Nephron progenitor cell (in vitro differentiated cells): ENCODE measurements at regions not wholly inside any gene's neighbourhood (a gene's known extent, or its start where the extent isn't known, plus 50 kb on each side); places are given as distances from the start of the nearest gene placed in this dataset.

Source experiments
- DNase-seq: peaks from one replicate; pipeline ENCODE4 v3.0.0; 2021
- H3K27ac Mint-ChIP-seq: 2 replicates; pipeline ENCODE4 v1.8.0; 2021; ENCODE audit warnings: mild to moderate bottlenecking, moderate library complexity, mixed read lengths
- H3K27me3 Mint-ChIP-seq: 2 replicates; pipeline ENCODE4 v1.8.0; 2021; ENCODE audit warnings: mild to moderate bottlenecking, low read depth, mixed read lengths; ENCODE audit not compliant: poor library complexity
- H3K36me3 Mint-ChIP-seq: 2 replicates; pipeline ENCODE4 v1.8.0; 2021; ENCODE audit warnings: low read depth, mixed read lengths
- H3K4me1 Mint-ChIP-seq: 2 replicates; pipeline ENCODE4 v1.8.0; 2021; ENCODE audit warnings: mixed read lengths
- H3K4me3 Mint-ChIP-seq: 2 replicates; pipeline ENCODE4 v1.8.0; 2021; ENCODE audit warnings: mild to moderate bottlenecking, moderate library complexity, mixed read lengths
- H3K9me3 Mint-ChIP-seq: 2 replicates; pipeline ENCODE4 v1.8.0; 2021; ENCODE audit warnings: mild to moderate bottlenecking, moderate library complexity, mixed read lengths
- CTCF ChIP-seq: fragments of 200-600 bp; sonication (generic); IDR thresholded peaks from 2 replicates; pipeline ENCODE4 v1.5.0; 2021; ENCODE audit warnings: antibody characterized with exemption

GRCh38 chr20:17043323-17043722 lies 183.5 kb upstream of the PCSK2 start:
- Mint-ChIP-seq H3K4me3 (no peak overlapping the region), H3K27me3 (no peaks in the 10 kb centered on the region)
- no peak for TF ChIP-seq CTCF

GRCh38 chr20:17044891-17045290 lies 181.9 kb upstream of the PCSK2 start:
- no peaks in the 10 kb centered on the region for H3K36me3 Mint-ChIP-seq
- H3K27me3 Mint-ChIP-seq, result no peaks in the 10 kb centered on the region
- H3K4me1 Mint-ChIP-seq, result no peaks in the 10 kb centered on the region
- DNase-seq, result no peak
- no peak for TF ChIP-seq CTCF
- no peaks in the 10 kb centered on the region for H3K9me3 Mint-ChIP-seq
- no peak overlapping the region for H3K4me3 Mint-ChIP-seq
- H3K27ac Mint-ChIP-seq, result no peak overlapping the region

More at GRCh38 chr20:17043323-17043722, 183.5 kb upstream of the PCSK2 start:
- H3K36me3 Mint-ChIP-seq, result no peaks in the 10 kb centered on the region
- H3K4me1 Mint-ChIP-seq, result no peaks in the 10 kb centered on the region
- no peak overlapping the region for H3K27ac Mint-ChIP-seq
- DNase-seq, result no peak
- H3K9me3 Mint-ChIP-seq, result no peaks in the 10 kb centered on the region

- no peak for TF ChIP-seq CTCF
- no peak overlapping the region for H3K27ac Mint-ChIP-seq
Observed at GRCh38 chr20:17059465-17059864, 167.4 kb upstream of the PCSK2 start.

GRCh38 chr20:17061715-17062114 lies 165.1 kb upstream of the PCSK2 start:
- H3K4me3 Mint-ChIP-seq, result no peak overlapping the region
- H3K4me1 Mint-ChIP-seq, result no peaks in the 10 kb centered on the region
- H3K27me3 Mint-ChIP-seq, result peaks cover 10% of the 10 kb centered on the region
- H3K27ac Mint-ChIP-seq, result peak overlapping the region; percentile 70
- TF ChIP-seq CTCF, result no peak
- no peaks in the 10 kb centered on the region for H3K36me3 Mint-ChIP-seq
- H3K9me3 Mint-ChIP-seq, result peaks cover 22% of the 10 kb centered on the region
- no peak for DNase-seq

More at GRCh38 chr20:17059465-17059864, 167.4 kb upstream of the PCSK2 start:
- peaks cover 31% of the 10 kb centered on the region for H3K9me3 Mint-ChIP-seq
- H3K27me3 Mint-ChIP-seq, result peaks cover 10% of the 10 kb centered on the region
- no peaks in the 10 kb centered on the region for H3K4me1 Mint-ChIP-seq
- no peaks in the 10 kb centered on the region for H3K36me3 Mint-ChIP-seq
- no peak for DNase-seq
- no peak overlapping the region for H3K4me3 Mint-ChIP-seq

GRCh38 chr20:17062712-17063111 lies 164.1 kb upstream of the PCSK2 start:
- no peak overlapping the region for H3K4me3 Mint-ChIP-seq
- peaks cover 7% of the 10 kb centered on the region for H3K4me1 Mint-ChIP-seq
- no peak overlapping the region for H3K27ac Mint-ChIP-seq
- no peak for TF ChIP-seq CTCF
- peaks cover 12% of the 10 kb centered on the region for H3K9me3 Mint-ChIP-seq
- peaks cover 10% of the 10 kb centered on the region for H3K27me3 Mint-ChIP-seq
- no peak for DNase-seq
- H3K36me3 Mint-ChIP-seq, result no peaks in the 10 kb centered on the region

GRCh38 chr20:17066902-17067301 lies 159.9 kb upstream of the PCSK2 start:
- Mint-ChIP-seq H3K27ac (no peak overlapping the region), H3K4me1 (peaks cover 7% of the 10 kb centered on the region), H3K4me3 (no peak overlapping the region), H3K27me3 (peaks cover 3% of the 10 kb centered on the region), H3K9me3 (no peaks in the 10 kb centered on the region), H3K36me3 (no peaks in the 10 kb centered on the region)
- TF ChIP-seq CTCF, result no peak
- no peak for DNase-seq
